ENCODE measurements at regions not wholly inside any gene's neighbourhood (a gene's known extent, or its start where the extent isn't known, plus 50 kb on each side); places are given as distances from the start of the nearest gene placed in this dataset.
A peak's percentile ranks its signal among the peaks of the same experiment; 100 is the strongest.

DNA sequence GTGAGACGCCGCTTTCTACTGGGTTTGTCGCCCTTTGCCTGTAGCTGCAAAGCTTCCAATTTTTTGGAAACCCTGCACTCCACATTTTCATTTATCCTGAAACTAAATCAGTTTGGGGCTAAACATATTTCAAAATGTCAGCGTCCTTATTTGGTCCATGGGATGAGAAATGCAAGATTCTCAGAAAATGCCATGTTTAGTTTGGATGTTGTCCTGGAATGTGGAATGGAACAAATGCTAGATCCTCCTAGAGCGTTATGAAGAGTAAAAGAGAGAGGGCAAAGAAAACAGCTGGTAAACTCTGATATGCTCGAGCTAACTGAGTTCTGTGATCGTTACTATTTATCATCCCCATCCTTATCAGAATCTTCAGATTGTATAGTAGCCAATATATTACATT lies 236.9 kb downstream of the KLF6 start:
- intact Hi-C loops (cut with DNase I; ENCODE audit: low total_unique reads) = no loop called here
- TF ChIP-seq, protein P1, sequence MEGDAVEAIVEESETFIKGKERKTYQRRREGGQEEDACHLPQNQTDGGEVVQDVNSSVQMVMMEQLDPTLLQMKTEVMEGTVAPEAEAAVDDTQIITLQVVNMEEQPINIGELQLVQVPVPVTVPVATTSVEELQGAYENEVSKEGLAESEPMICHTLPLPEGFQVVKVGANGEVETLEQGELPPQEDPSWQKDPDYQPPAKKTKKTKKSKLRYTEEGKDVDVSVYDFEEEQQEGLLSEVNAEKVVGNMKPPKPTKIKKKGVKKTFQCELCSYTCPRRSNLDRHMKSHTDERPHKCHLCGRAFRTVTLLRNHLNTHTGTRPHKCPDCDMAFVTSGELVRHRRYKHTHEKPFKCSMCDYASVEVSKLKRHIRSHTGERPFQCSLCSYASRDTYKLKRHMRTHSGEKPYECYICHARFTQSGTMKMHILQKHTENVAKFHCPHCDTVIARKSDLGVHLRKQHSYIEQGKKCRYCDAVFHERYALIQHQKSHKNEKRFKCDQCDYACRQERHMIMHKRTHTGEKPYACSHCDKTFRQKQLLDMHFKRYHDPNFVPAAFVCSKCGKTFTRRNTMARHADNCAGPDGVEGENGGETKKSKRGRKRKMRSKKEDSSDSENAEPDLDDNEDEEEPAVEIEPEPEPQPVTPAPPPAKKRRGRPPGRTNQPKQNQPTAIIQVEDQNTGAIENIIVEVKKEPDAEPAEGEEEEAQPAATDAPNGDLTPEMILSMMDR (IDR thresholded peaks at IDR 0.05) = no peak
- no peak for TF ChIP-seq POLR2A (IDR thresholded peaks at IDR 0.05)
- no peak overlapping the region for H3K27ac ChIP-seq
- H3K4me1 ChIP-seq = no peaks in the 10 kb centered on the region
- no peaks in the 10 kb centered on the region for H3K9me3 ChIP-seq
- H3K27me3 ChIP-seq = no peaks in the 10 kb centered on the region
- no peaks in the 10 kb centered on the region for H3K36me3 ChIP-seq
- no peak for DNase-seq
- H3K4me3 ChIP-seq = no peak overlapping the region

DNA sequence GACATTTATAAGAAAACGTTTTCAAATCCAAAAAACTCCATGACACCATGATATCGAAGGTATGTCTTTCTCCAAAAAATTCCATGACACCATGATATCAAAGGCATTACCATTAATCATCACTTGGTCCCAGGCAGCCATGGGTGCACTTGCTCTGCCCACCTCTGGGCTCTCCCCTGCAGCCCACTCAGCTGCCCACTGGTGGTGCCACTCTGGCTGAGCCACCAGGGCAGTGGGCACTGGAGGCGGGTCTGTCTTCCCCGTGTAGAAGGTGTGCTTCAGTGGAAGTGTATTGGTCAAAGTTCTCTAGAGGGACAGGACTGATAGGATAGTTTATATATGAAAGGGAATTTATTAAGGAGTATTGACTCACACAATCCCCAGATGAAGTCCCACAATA lies 240.4 kb downstream of the KLF6 start:
- DNase-seq = no peak
- Histone ChIP-seq H3K4me3 (no peak overlapping the region), H3K27me3 (no peaks in the 10 kb centered on the region), H3K27ac (no peak overlapping the region), H3K4me1 (no peaks in the 10 kb centered on the region), H3K36me3 (no peaks in the 10 kb centered on the region), H3K9me3 (no peaks in the 10 kb centered on the region)
- intact Hi-C loops (cut with DNase I; ENCODE audit: low total_unique reads) = no loop called here
- TF ChIP-seq, protein P1 (IDR thresholded peaks at IDR 0.05) = no peak
- TF ChIP-seq POLR2A (IDR thresholded peaks at IDR 0.05) = no peak

DNA sequence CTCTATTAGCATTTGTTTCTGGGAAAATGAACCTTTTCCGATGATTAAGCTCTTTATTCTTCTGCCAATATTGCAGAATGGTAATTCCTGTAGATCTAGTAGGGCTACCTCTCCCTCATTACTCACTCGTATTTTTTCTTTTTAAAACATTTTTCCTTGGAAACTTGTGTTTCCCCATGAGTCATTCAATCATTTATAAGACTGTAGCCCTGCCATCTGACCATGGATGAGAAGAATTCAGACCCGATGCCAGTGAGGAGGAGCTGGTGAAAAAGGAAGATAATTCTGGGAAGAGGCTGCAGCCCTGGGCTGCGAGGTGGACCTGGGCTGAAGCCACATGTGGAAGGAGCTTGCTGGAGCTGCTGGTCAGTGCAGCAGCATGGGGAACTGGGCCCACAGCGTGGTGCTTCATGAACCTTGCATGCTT lies 242.8 kb downstream of the KLF6 start:
- Histone ChIP-seq H3K4me3 (no peak overlapping the region), H3K4me1 (no peaks in the 10 kb centered on the region), H3K27ac (peak overlapping the region; percentile 42 to 53), H3K36me3 (no peaks in the 10 kb centered on the region), H3K9me3 (no peaks in the 10 kb centered on the region), H3K27me3 (no peaks in the 10 kb centered on the region)
- no peak for TF ChIP-seq POLR2A (IDR thresholded peaks at IDR 0.05)
- TF ChIP-seq, protein P1 (IDR thresholded peaks at IDR 0.05) = no peak
- intact Hi-C loops (cut with DNase I; ENCODE audit: low total_unique reads) = no loop called here
- peak in 1 of 2 donors; percentile 56 for DNase-seq

DNA sequence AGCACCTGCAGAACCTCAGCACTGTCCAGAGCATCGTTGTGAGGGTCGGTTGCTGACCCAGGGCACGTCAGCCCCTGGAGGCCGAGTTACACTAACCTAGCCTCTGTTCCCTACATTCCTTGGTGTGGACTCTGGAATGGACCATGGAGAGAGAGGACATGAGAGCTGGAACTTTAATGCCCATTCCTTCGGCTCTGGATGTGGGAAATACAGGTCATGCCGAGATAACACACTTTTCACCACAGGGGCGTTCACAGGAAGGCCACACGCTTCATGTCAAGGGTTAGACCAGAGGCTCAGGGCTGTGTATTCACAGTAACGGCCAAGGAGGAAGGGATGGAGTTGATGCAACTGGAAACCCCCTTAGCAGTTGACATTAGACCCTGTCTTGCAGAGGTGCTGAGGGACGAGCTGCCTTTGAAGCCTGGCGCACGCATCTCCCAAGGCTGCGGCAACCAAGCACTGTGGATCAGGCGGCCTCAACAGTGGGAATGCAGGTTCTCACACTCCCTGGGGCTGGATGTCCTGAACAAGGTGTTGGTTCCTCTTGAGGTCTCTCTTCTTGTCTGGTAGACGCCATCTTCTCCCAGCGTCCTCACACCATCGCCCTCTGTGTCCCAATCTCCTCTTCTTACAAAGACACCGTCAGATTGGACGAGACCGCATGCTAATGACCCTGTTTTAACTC lies 245.2 kb downstream of the KLF6 start:
- intact Hi-C loops (cut with DNase I; ENCODE audit: low total_unique reads) = no loop called here
- Histone ChIP-seq H3K27me3 (no peaks in the 10 kb centered on the region), H3K27ac (no peak overlapping the region), H3K9me3 (no peaks in the 10 kb centered on the region), H3K4me3 (no peak overlapping the region), H3K4me1 (no peaks in the 10 kb centered on the region), H3K36me3 (no peaks in the 10 kb centered on the region)
- no peak for TF ChIP-seq POLR2A (IDR thresholded peaks at IDR 0.05)
- TF ChIP-seq, protein P1 (IDR thresholded peaks at IDR 0.05) = no peak
- DNase-seq = no peak

DNA sequence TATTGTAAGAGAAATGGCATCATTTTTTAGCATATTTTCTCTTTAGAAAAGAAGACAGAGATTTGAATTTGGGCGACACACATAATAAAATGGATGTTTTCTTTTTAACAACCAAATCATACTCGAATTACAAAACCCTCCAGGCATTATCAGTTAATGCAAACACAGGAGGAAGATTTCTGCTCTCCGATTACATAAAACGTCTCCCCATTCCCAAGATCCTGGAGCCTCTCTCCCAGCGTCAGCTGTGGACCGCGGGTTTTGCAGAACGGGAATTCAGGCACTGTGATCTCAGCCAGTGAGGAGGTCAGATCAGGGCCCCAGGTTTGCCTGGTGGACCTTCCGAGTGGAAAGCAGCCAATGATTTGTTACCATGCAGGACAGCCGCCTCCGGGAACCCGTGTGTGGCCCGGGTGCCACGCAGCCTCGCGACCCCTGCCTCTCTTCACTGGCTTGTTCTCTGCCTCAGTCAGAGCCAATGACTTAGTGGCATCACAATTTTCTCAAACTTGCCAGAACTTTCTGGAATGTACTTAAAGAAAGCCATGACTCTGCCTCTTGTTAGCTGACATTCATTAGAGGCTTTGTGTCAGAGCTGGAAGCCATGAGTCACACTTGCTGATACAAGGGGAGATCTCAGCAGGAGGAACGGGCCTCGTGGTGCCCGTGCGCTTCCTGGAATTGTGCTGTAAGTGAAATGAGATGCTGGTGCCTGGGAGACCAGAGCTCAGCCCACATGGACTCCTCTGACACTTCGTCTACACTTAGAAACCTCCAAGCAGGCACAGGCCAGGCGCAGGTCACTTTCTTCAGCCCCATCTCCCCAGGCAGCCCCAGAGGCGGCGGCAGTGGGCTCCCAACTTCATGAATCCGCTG lies 246.1 kb downstream of the KLF6 start:
- no peak overlapping the region for H3K4me3 ChIP-seq
- H3K9me3 ChIP-seq = no peaks in the 10 kb centered on the region
- no peaks in the 10 kb centered on the region for H3K4me1 ChIP-seq
- H3K36me3 ChIP-seq = no peaks in the 10 kb centered on the region
- intact Hi-C loops (cut with DNase I; ENCODE audit: low total_unique reads) = no loop called here
- H3K27ac ChIP-seq = no peak overlapping the region
- TF ChIP-seq POLR2A (IDR thresholded peaks at IDR 0.05) = no peak
- TF ChIP-seq, protein P1 (IDR thresholded peaks at IDR 0.05) = no peak
- peak in 1 of 2 donors; percentile 54 for DNase-seq
- no peaks in the 10 kb centered on the region for H3K27me3 ChIP-seq
